ENCODE measurements at regions not wholly inside any gene's neighbourhood (a gene's known extent, or its start where the extent isn't known, plus 50 kb on each side); places are given as distances from the start of the nearest gene placed in this dataset.

DNA sequence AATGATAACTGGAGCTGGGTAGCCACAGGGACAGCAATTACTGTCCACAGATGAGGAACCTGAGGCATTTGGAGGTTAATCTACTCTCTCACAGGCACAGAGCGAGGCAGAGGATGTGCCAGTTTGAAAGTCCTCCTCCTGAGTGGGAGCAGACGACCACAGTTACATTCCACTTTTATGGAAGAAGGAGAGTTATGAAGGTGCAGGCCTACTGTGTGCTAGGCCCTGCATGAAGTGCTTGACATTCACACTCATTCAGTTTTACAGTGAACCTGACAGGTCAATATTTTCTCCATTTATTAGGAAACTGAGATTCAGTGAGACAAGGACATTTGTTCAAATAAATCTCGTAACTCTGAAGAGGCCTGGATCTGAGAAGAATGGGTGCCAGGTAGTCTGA, 142.0 kb downstream of the TDRD15 start:
- TF ChIP-seq MAFK (IDR thresholded peaks at IDR 0.05; ENCODE audit: partially characterized antibody) (no peak), JUNB (IDR thresholded peaks at IDR 0.05) (no peak), RAD21 (conservative IDR thresholded peaks at IDR 0.05 in 1 of 2, IDR thresholded peaks at IDR 0.05 in 1 of 2) (no peak), POLR2A (IDR thresholded peaks at IDR 0.05; ENCODE audit: low read length) (no peak), CBX8 (IDR thresholded peaks at IDR 0.05) (no peak), CHD4 (IDR thresholded peaks at IDR 0.05; ENCODE audit: borderline replicate concordance) (no peak), POLR2AphosphoS2 (conservative IDR thresholded peaks at IDR 0.05; ENCODE audit: low read length) (no peak), NR3C1 (IDR thresholded peaks at IDR 0.05) (no peak), SMC3 (IDR thresholded peaks at IDR 0.05) (no peak), BHLHE40 (IDR thresholded peaks at IDR 0.05; ENCODE audit: low read depth, low read length) (no peak), RFX5 (IDR thresholded peaks at IDR 0.05) (no peak)
- TF ChIP-seq, protein P1, sequence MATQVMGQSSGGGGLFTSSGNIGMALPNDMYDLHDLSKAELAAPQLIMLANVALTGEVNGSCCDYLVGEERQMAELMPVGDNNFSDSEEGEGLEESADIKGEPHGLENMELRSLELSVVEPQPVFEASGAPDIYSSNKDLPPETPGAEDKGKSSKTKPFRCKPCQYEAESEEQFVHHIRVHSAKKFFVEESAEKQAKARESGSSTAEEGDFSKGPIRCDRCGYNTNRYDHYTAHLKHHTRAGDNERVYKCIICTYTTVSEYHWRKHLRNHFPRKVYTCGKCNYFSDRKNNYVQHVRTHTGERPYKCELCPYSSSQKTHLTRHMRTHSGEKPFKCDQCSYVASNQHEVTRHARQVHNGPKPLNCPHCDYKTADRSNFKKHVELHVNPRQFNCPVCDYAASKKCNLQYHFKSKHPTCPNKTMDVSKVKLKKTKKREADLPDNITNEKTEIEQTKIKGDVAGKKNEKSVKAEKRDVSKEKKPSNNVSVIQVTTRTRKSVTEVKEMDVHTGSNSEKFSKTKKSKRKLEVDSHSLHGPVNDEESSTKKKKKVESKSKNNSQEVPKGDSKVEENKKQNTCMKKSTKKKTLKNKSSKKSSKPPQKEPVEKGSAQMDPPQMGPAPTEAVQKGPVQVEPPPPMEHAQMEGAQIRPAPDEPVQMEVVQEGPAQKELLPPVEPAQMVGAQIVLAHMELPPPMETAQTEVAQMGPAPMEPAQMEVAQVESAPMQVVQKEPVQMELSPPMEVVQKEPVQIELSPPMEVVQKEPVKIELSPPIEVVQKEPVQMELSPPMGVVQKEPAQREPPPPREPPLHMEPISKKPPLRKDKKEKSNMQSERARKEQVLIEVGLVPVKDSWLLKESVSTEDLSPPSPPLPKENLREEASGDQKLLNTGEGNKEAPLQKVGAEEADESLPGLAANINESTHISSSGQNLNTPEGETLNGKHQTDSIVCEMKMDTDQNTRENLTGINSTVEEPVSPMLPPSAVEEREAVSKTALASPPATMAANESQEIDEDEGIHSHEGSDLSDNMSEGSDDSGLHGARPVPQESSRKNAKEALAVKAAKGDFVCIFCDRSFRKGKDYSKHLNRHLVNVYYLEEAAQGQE (IDR thresholded peaks at IDR 0.05): no peak
- TF ChIP-seq, protein P2, sequence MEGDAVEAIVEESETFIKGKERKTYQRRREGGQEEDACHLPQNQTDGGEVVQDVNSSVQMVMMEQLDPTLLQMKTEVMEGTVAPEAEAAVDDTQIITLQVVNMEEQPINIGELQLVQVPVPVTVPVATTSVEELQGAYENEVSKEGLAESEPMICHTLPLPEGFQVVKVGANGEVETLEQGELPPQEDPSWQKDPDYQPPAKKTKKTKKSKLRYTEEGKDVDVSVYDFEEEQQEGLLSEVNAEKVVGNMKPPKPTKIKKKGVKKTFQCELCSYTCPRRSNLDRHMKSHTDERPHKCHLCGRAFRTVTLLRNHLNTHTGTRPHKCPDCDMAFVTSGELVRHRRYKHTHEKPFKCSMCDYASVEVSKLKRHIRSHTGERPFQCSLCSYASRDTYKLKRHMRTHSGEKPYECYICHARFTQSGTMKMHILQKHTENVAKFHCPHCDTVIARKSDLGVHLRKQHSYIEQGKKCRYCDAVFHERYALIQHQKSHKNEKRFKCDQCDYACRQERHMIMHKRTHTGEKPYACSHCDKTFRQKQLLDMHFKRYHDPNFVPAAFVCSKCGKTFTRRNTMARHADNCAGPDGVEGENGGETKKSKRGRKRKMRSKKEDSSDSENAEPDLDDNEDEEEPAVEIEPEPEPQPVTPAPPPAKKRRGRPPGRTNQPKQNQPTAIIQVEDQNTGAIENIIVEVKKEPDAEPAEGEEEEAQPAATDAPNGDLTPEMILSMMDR (IDR thresholded peaks at IDR 0.05): no peak
- TF ChIP-seq, protein P3, sequence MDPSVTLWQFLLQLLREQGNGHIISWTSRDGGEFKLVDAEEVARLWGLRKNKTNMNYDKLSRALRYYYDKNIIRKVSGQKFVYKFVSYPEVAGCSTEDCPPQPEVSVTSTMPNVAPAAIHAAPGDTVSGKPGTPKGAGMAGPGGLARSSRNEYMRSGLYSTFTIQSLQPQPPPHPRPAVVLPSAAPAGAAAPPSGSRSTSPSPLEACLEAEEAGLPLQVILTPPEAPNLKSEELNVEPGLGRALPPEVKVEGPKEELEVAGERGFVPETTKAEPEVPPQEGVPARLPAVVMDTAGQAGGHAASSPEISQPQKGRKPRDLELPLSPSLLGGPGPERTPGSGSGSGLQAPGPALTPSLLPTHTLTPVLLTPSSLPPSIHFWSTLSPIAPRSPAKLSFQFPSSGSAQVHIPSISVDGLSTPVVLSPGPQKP (IDR thresholded peaks at IDR 0.05; ENCODE audit: low read depth, low read length): no peak
